ENCODE measurements at regions not wholly inside any gene's neighbourhood (a gene's known extent, or its start where the extent isn't known, plus 50 kb on each side); places are given as distances from the start of the nearest gene placed in this dataset.

DNA sequence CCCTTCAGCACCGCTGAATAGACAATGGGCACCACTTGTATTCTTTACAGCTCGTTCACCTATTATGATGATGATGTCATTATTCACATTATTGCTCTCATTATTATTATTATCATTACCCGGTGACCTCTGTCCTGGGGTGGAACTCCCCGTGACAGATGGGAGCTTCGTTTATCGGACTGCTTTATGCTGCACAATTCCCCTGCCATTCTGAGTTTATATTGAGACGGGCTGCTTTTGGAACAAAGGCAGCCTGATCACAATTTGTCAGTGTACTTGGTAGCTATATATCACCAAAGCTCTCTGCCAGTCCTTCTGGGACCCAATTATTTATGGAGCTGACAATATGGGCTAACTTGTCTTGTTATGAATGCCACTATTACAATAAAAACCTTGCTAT, 1145.6 kb upstream of the WWC1 start:
- Histone ChIP-seq H3K79me2 (ENCODE audit: control insufficient read depth, insufficient read depth, low read length, poor library complexity) (no peaks in the 10 kb centered on the region), H4K91ac (ENCODE audit: low read depth, low read length) (no peak overlapping the region), H3K4me3 (ENCODE audit: low read depth, low read length) (no peak overlapping the region), H4K8ac (ENCODE audit: low read depth, low read length) (no peak overlapping the region), H3K27ac (ENCODE audit: low read depth, low read length) (no peak overlapping the region), H3K36me3 (ENCODE audit: control insufficient read depth in 1 of 2, insufficient read depth in 2 of 2, low read length in 2 of 2) (no peaks in the 10 kb centered on the region), H3K4me2 (ENCODE audit: low read length) (no peak overlapping the region), H2BK5ac (ENCODE audit: low read depth, low read length, poor library complexity) (no peak overlapping the region), H3K9me3 (ENCODE audit: insufficient read depth, low read depth, low read length) (no peaks in the 10 kb centered on the region), H2BK12ac (ENCODE audit: low read length) (no peak overlapping the region), H3K9ac (ENCODE audit: low read length) (no peak overlapping the region), H2AK5ac (ENCODE audit: low read length) (no peak overlapping the region), H4K12ac (ENCODE audit: low read depth, low read length) (no peak overlapping the region), H2BK120ac (ENCODE audit: insufficient read depth, low read length, poor library complexity) (no peak overlapping the region), H3K79me1 (ENCODE audit: low read length) (no peaks in the 10 kb centered on the region), H3K4ac (ENCODE audit: low read depth, low read length) (no peak overlapping the region), H2AFZ (ENCODE audit: insufficient read depth, low read length, poor library complexity) (no peak overlapping the region), H3K23ac (ENCODE audit: low read length) (no peak overlapping the region), H3K14ac (ENCODE audit: low read length) (no peak overlapping the region), H3K4me1 (ENCODE audit: control insufficient read depth in 1 of 2, insufficient read depth in 2 of 2, low read length in 2 of 2) (no peaks in the 10 kb centered on the region), H3K27me3 (ENCODE audit: insufficient read depth, low read length) (no peaks in the 10 kb centered on the region), H3K18ac (ENCODE audit: low read length) (no peak overlapping the region)
- no CpG with 5 or more reads among the region's 7 CpGs for WGBS (ENCODE audit: extremely low coverage, insufficient coverage, insufficient read length)
- no peak for DNase-seq

DNA sequence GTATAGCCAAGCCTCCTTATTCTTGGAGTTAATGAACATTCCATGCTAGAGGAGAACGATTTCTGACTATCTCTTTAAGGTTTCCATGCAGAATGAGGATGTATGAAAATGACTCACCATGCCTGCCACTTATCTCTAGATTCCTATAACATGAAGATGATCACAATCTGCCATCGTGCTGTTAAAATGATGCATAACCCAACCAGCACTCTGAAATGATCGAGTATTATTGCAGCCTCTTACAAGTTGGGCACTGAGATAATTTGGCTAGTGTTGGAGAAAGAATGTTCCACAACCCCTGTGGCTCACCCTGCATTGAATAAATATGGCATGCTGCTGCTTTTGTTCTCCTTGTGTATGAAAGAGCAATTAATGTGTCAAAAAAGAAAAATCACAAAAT, 1143.6 kb upstream of the WWC1 start:
- WGBS (ENCODE audit: extremely low coverage, insufficient coverage, insufficient read length): no CpG with 5 or more reads among the region's 3 CpGs
- no peak overlapping the region for H3K14ac ChIP-seq (ENCODE audit: low read length)
- no peak overlapping the region for H2BK5ac ChIP-seq (ENCODE audit: low read depth, low read length, poor library complexity)
- H3K4ac ChIP-seq (ENCODE audit: low read depth, low read length): no peak overlapping the region
- H2BK120ac ChIP-seq (ENCODE audit: insufficient read depth, low read length, poor library complexity): no peak overlapping the region
- H3K9ac ChIP-seq (ENCODE audit: low read length): no peak overlapping the region
- H3K27me3 ChIP-seq (ENCODE audit: insufficient read depth, low read length): no peaks in the 10 kb centered on the region
- no peaks in the 10 kb centered on the region for H3K4me1 ChIP-seq (ENCODE audit: control insufficient read depth in 1 of 2, insufficient read depth in 2 of 2, low read length in 2 of 2)
- no peaks in the 10 kb centered on the region for H3K79me2 ChIP-seq (ENCODE audit: control insufficient read depth, insufficient read depth, low read length, poor library complexity)
- H2AK5ac ChIP-seq (ENCODE audit: low read length): no peak overlapping the region
- H2BK12ac ChIP-seq (ENCODE audit: low read length): no peak overlapping the region
- H3K27ac ChIP-seq (ENCODE audit: low read depth, low read length): no peak overlapping the region
- H3K79me1 ChIP-seq (ENCODE audit: low read length): no peaks in the 10 kb centered on the region
- H3K9me3 ChIP-seq (ENCODE audit: insufficient read depth, low read depth, low read length): no peaks in the 10 kb centered on the region
- no peak overlapping the region for H4K8ac ChIP-seq (ENCODE audit: low read depth, low read length)
- H4K12ac ChIP-seq (ENCODE audit: low read depth, low read length): no peak overlapping the region
- H2AFZ ChIP-seq (ENCODE audit: insufficient read depth, low read length, poor library complexity): no peak overlapping the region
- DNase-seq: no peak
- no peak overlapping the region for H3K4me3 ChIP-seq (ENCODE audit: low read depth, low read length)
- H3K36me3 ChIP-seq (ENCODE audit: control insufficient read depth in 1 of 2, insufficient read depth in 2 of 2, low read length in 2 of 2): no peaks in the 10 kb centered on the region
- H3K18ac ChIP-seq (ENCODE audit: low read length): no peak overlapping the region
- no peak overlapping the region for H3K23ac ChIP-seq (ENCODE audit: low read length)
- no peak overlapping the region for H4K91ac ChIP-seq (ENCODE audit: low read depth, low read length)
- no peak overlapping the region for H3K4me2 ChIP-seq (ENCODE audit: low read length)

DNA sequence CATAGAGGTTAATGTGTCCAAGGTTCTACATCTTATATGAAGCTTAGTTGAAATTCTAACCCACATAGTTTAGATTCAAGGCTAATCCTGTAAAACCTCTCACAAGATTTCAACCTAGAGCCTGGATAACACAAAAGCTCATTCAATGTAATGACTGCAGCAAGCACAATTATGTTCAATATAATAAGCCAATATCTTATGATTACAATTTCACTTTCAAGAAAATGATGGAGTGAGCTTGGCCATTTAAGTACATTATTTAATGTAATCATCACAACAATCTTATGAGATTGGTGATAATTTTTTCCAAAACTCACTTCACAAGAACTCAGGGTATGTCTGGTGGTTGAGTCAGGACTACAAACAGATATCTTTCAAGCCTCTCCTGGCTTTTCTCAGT, 1140.8 kb upstream of the WWC1 start:
- Histone ChIP-seq H3K4me1 (ENCODE audit: control insufficient read depth in 1 of 2, insufficient read depth in 2 of 2, low read length in 2 of 2) (no peaks in the 10 kb centered on the region), H3K23ac (ENCODE audit: low read length) (no peak overlapping the region), H4K12ac (ENCODE audit: low read depth, low read length) (no peak overlapping the region), H3K9me3 (ENCODE audit: insufficient read depth, low read depth, low read length) (no peaks in the 10 kb centered on the region), H3K4ac (ENCODE audit: low read depth, low read length) (no peak overlapping the region), H2BK12ac (ENCODE audit: low read length) (no peak overlapping the region), H2AFZ (ENCODE audit: insufficient read depth, low read length, poor library complexity) (no peak overlapping the region), H3K79me2 (ENCODE audit: control insufficient read depth, insufficient read depth, low read length, poor library complexity) (no peaks in the 10 kb centered on the region), H3K79me1 (ENCODE audit: low read length) (no peaks in the 10 kb centered on the region), H3K27ac (ENCODE audit: low read depth, low read length) (no peak overlapping the region), H3K4me2 (ENCODE audit: low read length) (no peak overlapping the region), H3K36me3 (ENCODE audit: control insufficient read depth in 1 of 2, insufficient read depth in 2 of 2, low read length in 2 of 2) (no peaks in the 10 kb centered on the region), H3K4me3 (ENCODE audit: low read depth, low read length) (no peak overlapping the region), H3K27me3 (ENCODE audit: insufficient read depth, low read length) (no peaks in the 10 kb centered on the region), H2BK120ac (ENCODE audit: insufficient read depth, low read length, poor library complexity) (no peak overlapping the region), H2AK5ac (ENCODE audit: low read length) (no peak overlapping the region), H3K18ac (ENCODE audit: low read length) (no peak overlapping the region), H3K9ac (ENCODE audit: low read length) (no peak overlapping the region), H4K91ac (ENCODE audit: low read depth, low read length) (no peak overlapping the region), H3K14ac (ENCODE audit: low read length) (no peak overlapping the region), H4K8ac (ENCODE audit: low read depth, low read length) (no peak overlapping the region), H2BK5ac (ENCODE audit: low read depth, low read length, poor library complexity) (no peak overlapping the region)
- no peak for DNase-seq

DNA sequence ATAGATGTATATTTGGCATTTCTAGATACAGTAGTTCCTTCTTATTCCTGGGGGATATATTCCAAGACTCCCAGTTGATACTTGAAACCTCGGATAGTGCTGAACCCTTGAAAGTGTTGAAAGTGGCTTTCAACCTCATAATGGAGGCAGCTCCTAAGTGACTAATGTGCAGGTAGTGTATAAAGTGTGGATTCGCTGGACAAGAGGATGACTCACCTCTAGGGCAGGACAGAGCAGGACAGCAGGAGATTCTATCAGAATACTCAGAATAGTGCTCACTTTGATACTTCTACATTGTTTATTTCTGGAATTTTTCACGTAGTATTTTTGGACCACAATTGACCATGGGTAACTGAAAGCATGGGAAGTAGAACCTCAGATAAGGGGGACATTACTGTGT, 1138.9 kb upstream of the WWC1 start:
- Histone ChIP-seq H3K4ac (ENCODE audit: low read depth, low read length) (no peak overlapping the region), H4K91ac (ENCODE audit: low read depth, low read length) (no peak overlapping the region), H2AK5ac (ENCODE audit: low read length) (no peak overlapping the region), H4K8ac (ENCODE audit: low read depth, low read length) (no peak overlapping the region), H2BK120ac (ENCODE audit: insufficient read depth, low read length, poor library complexity) (no peak overlapping the region), H2BK12ac (ENCODE audit: low read length) (no peak overlapping the region), H2AFZ (ENCODE audit: insufficient read depth, low read length, poor library complexity) (no peak overlapping the region), H3K27ac (ENCODE audit: low read depth, low read length) (no peak overlapping the region), H3K4me3 (ENCODE audit: low read depth, low read length) (no peak overlapping the region), H3K9ac (ENCODE audit: low read length) (no peak overlapping the region), H3K4me2 (ENCODE audit: low read length) (no peak overlapping the region), H3K79me2 (ENCODE audit: control insufficient read depth, insufficient read depth, low read length, poor library complexity) (no peaks in the 10 kb centered on the region), H3K9me3 (ENCODE audit: insufficient read depth, low read depth, low read length) (no peaks in the 10 kb centered on the region), H4K12ac (ENCODE audit: low read depth, low read length) (no peak overlapping the region), H3K23ac (ENCODE audit: low read length) (no peak overlapping the region), H3K27me3 (ENCODE audit: insufficient read depth, low read length) (no peaks in the 10 kb centered on the region), H3K79me1 (ENCODE audit: low read length) (no peaks in the 10 kb centered on the region), H3K4me1 (ENCODE audit: control insufficient read depth in 1 of 2, insufficient read depth in 2 of 2, low read length in 2 of 2) (no peaks in the 10 kb centered on the region), H3K14ac (ENCODE audit: low read length) (no peak overlapping the region), H3K18ac (ENCODE audit: low read length) (no peak overlapping the region), H3K36me3 (ENCODE audit: control insufficient read depth in 1 of 2, insufficient read depth in 2 of 2, low read length in 2 of 2) (no peaks in the 10 kb centered on the region), H2BK5ac (ENCODE audit: low read depth, low read length, poor library complexity) (no peak overlapping the region)
- WGBS (ENCODE audit: extremely low coverage, insufficient coverage, insufficient read length): no CpG with 5 or more reads among the region's 3 CpGs
- no peak for DNase-seq

All from trophoblast cell (in vitro differentiated cells and primary cell).